OCI-LY3 (cell line): ENCODE measurements at regions not wholly inside any gene's neighbourhood (a gene's known extent, or its start where the extent isn't known, plus 50 kb on each side); places are given as distances from the start of the nearest gene placed in this dataset.

Experiments used
- H2AFZ ChIP-seq: fragments of 200-600, 300-600 bp; shearing (Covaris generic); 2 replicates; pipeline ENCODE4 v1.6.0; 2014; ENCODE audit warnings: antibody characterized with exemption, low read depth, low read length
- H3K27ac ChIP-seq: fragments of 200-600, 300-600 bp; sonication (generic); 2 replicates; pipeline ENCODE4 v1.5.1; 2014; ENCODE audit warnings: mild to moderate bottlenecking, low read length, moderate library complexity, mixed read lengths
- H3K27me3 ChIP-seq: fragments of 200-600, 300-600 bp; sonication (generic); 2 replicates; pipeline ENCODE4 v1.6.1; 2014; ENCODE audit warnings: low read depth, low read length, mixed read lengths
- H3K36me3 ChIP-seq: fragments of 200-600, 300-600 bp; sonication (generic); replicated peaks from 2 replicates; pipeline ENCODE3; 2014; ENCODE audit warnings: low read depth, low read length, mixed read lengths
- H3K4me1 ChIP-seq: fragments of 300-600, 200-600 bp; sonication (generic); 2 replicates; pipeline ENCODE4 v1.6.1; 2014; ENCODE audit warnings: low read length, mixed read lengths
- H3K4me2 ChIP-seq: fragments of 200-600, 300-600 bp; sonication (generic); 2 replicates; pipeline ENCODE4 v1.6.1; 2014; ENCODE audit warnings: low read length, mixed read lengths
- H3K4me3 ChIP-seq: fragments of 300-600, 200-600 bp; sonication (generic); 2 replicates; pipeline ENCODE4 v1.5.1; 2014; ENCODE audit warnings: antibody characterized with exemption, mild to moderate bottlenecking, low read length, moderate library complexity
- H3K79me2 ChIP-seq: fragments of 300-600, 200-600 bp; shearing (Covaris generic); 2 replicates; pipeline ENCODE4 v1.6.1; 2014; ENCODE audit warnings: mild to moderate bottlenecking, low read length, mixed read lengths
- H3K9ac ChIP-seq: fragments of 300-600, 200-600 bp; shearing (Covaris generic); 2 replicates; pipeline ENCODE4 v1.6.0; 2014; ENCODE audit warnings: mild to moderate bottlenecking, low read length, moderate library complexity
- H3K9me3 ChIP-seq: fragments of 200-600, 300-600 bp; shearing (Covaris generic); 2 replicates; pipeline ENCODE4 v1.6.1; 2014; ENCODE audit warnings: low read length, mixed read lengths; ENCODE audit not compliant: insufficient read depth
- H4K20me1 ChIP-seq: fragments of 200-600, 300-600 bp; sonication (generic); 2 replicates; pipeline ENCODE4 v1.6.1; 2016; ENCODE audit warnings: low read length, mixed read lengths; ENCODE audit not compliant: insufficient read depth
- EZH2phosphoT487 ChIP-seq: fragments of 200-600 bp; shearing (Covaris generic); IDR thresholded peaks from 2 replicates; pipeline ENCODE4 v1.6.1; 2018; ENCODE audit warnings: antibody characterized with exemption, mixed run types, low read depth
- TF ChIP-seq, protein P1 (sequence below): fragments of 200-600, 300-600 bp; sonication (generic); IDR thresholded peaks from 2 replicates; pipeline ENCODE4 v1.5.1; 2014; ENCODE audit warnings: antibody characterized with exemption, low read length, low read depth

GRCh38 chr5:156274453-156274852 is 52.5 kb upstream of the SGCD start:
- H3K9ac ChIP-seq = no peak overlapping the region
- TF ChIP-seq, protein P1, sequence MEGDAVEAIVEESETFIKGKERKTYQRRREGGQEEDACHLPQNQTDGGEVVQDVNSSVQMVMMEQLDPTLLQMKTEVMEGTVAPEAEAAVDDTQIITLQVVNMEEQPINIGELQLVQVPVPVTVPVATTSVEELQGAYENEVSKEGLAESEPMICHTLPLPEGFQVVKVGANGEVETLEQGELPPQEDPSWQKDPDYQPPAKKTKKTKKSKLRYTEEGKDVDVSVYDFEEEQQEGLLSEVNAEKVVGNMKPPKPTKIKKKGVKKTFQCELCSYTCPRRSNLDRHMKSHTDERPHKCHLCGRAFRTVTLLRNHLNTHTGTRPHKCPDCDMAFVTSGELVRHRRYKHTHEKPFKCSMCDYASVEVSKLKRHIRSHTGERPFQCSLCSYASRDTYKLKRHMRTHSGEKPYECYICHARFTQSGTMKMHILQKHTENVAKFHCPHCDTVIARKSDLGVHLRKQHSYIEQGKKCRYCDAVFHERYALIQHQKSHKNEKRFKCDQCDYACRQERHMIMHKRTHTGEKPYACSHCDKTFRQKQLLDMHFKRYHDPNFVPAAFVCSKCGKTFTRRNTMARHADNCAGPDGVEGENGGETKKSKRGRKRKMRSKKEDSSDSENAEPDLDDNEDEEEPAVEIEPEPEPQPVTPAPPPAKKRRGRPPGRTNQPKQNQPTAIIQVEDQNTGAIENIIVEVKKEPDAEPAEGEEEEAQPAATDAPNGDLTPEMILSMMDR = no peak
- TF ChIP-seq EZH2phosphoT487 = no peak
- no peaks in the 10 kb centered on the region for H3K9me3 ChIP-seq
- H3K4me2 ChIP-seq = no peak overlapping the region
- no peak overlapping the region for H3K27ac ChIP-seq
- H3K4me3 ChIP-seq = no peak overlapping the region
- no peaks in the 10 kb centered on the region for H4K20me1 ChIP-seq
- no peaks in the 10 kb centered on the region for H3K36me3 ChIP-seq
- H2AFZ ChIP-seq = no peak overlapping the region
- H3K4me1 ChIP-seq = no peaks in the 10 kb centered on the region
- no peaks in the 10 kb centered on the region for H3K79me2 ChIP-seq
- no peaks in the 10 kb centered on the region for H3K27me3 ChIP-seq
